Transverse colon (tissue), 4 donors: ENCODE measurements at regions not wholly inside any gene's neighbourhood (a gene's known extent, or its start where the extent isn't known, plus 50 kb on each side); places are given as distances from the start of the nearest gene placed in this dataset.

Experiments used
- EP300 ChIP-seq: sonication (generic); formaldehyde crosslinking; IDR thresholded peaks from one replicate; pipeline ENCODE4 v1.6.1; 2017; ENCODE audit warnings: antibody characterized with exemption, low read depth
- POLR2A ChIP-seq: fragments of 450-650 bp; IDR thresholded peaks from one replicate; pipeline ENCODE4 v1.6.1; 2016; ENCODE audit warnings: antibody characterized with exemption, mild to moderate bottlenecking, moderate library complexity
- POLR2AphosphoS5 ChIP-seq, 3 donors: sonication (generic); formaldehyde crosslinking; IDR thresholded peaks; one replicate each; pipeline ENCODE4 v1.6.1; 2016; ENCODE audit warnings: antibody characterized with exemption in 3 of 3
- TF ChIP-seq, protein P1 (sequence below), 5 experiments: fragments of 200-600 bp in 3 of 5; fragments of 450-650 bp in 2 of 5; sonication (generic) in 3 of 5; IDR thresholded peaks; 1 replicate in 2 of 5; 2 replicates in 3 of 5; pipeline ENCODE4 v1.5.1; 2016 to 2017; ENCODE audit warnings: antibody characterized with exemption in 5 of 5, inconsistent platforms in 3 of 5, mild to moderate bottlenecking in 2 of 5, moderate library complexity in 1 of 5

DNA sequence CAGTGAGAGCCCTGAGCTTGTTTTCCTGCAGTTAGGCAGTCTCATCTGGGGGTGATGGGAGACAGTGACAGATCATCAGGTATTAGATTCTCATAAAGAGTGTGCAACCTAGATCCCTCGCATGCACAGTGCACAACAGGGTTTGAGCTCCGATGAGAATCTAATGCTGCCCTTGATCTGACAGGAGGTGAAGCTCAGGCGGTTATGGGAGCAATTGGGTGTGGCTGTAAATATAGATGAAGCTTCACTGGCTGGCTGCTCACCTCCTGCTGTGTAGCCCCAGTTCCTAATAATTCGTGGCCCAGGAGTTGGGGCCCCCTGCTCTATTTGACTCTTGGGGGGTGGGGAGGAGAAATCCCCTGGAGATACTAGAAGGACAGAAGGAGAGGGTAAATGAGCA lies 309.4 kb upstream of the STT3B start:
- TF ChIP-seq POLR2AphosphoS5 (IDR thresholded peaks at IDR 0.05) (no peak), POLR2A (no peak), EP300 (no peak)
- TF ChIP-seq, protein P1, sequence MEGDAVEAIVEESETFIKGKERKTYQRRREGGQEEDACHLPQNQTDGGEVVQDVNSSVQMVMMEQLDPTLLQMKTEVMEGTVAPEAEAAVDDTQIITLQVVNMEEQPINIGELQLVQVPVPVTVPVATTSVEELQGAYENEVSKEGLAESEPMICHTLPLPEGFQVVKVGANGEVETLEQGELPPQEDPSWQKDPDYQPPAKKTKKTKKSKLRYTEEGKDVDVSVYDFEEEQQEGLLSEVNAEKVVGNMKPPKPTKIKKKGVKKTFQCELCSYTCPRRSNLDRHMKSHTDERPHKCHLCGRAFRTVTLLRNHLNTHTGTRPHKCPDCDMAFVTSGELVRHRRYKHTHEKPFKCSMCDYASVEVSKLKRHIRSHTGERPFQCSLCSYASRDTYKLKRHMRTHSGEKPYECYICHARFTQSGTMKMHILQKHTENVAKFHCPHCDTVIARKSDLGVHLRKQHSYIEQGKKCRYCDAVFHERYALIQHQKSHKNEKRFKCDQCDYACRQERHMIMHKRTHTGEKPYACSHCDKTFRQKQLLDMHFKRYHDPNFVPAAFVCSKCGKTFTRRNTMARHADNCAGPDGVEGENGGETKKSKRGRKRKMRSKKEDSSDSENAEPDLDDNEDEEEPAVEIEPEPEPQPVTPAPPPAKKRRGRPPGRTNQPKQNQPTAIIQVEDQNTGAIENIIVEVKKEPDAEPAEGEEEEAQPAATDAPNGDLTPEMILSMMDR (IDR thresholded peaks at IDR 0.05) = no peak
